DMS153 treated with DMSO at 0.1 percent for 48 hours (cell line): ENCODE measurements at regions not wholly inside any gene's neighbourhood (a gene's known extent, or its start where the extent isn't known, plus 50 kb on each side); places are given as distances from the start of the nearest gene placed in this dataset.

Experiments
- DNase-seq: peaks from one replicate; lab custom pipeline; 2025; ENCODE audit not compliant: unreplicated experiment; lab: John Stamatoyannopoulos, UW

DNA sequence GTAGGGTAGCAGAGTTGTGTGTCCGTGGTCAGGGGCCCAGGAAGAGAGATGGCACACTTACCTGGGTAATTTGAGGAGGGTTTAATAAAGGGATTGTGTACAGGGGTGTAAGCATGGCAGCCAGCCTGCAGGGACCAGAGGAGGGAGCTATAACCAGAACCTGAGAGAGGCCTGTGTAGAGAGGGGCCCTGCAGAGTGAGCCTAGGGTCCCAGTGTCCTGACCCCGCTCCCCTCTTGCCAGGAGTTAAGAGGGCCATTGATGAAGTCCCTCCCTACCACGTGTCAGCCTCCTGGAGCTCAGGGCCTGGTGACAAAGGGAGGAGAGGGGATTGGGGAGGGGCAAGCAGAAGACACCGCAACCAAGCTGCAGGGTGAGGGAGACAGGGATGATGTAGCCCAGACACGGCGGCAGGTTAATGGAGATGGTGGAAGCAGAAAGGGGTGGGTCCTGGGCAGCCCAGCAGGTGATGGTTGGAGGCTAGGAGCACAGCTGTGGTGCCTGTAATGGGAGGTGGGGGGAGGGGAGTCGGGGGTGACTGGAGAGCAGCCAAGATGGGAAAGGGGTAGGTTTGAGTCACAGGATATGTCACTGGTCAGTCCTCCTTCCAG lies 165.4 kb upstream of the TOPAZ1 start:
- no peak for DNase-seq

GRCh38 chr3:44077267-44077666 lies 164.4 kb upstream of the TOPAZ1 start:
- DNase-seq = peak; percentile 22

GRCh38 chr3:44078863-44079262 lies 162.8 kb upstream of the TOPAZ1 start:
- DNase-seq = no peak

DNA sequence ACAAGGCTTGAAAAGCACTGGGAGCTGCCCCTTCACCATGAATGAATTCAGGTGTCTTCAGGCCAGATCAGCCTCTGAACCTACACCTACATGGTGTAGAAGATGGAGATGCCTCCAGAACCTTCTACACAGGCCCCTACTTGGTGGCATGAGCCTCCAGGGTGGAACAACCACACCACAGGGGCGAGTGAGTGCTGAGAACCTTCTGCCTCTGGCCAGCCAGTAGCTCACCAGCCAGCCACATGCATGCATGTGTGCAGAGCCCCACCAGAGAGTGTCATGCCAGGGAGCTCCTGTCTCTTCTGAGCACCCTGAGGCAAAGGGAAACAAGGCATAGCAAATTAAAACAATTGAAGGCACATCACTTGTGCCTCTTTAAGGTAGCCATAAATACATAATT lies 161.8 kb upstream of the TOPAZ1 start:
- DNase-seq = no peak

DNA sequence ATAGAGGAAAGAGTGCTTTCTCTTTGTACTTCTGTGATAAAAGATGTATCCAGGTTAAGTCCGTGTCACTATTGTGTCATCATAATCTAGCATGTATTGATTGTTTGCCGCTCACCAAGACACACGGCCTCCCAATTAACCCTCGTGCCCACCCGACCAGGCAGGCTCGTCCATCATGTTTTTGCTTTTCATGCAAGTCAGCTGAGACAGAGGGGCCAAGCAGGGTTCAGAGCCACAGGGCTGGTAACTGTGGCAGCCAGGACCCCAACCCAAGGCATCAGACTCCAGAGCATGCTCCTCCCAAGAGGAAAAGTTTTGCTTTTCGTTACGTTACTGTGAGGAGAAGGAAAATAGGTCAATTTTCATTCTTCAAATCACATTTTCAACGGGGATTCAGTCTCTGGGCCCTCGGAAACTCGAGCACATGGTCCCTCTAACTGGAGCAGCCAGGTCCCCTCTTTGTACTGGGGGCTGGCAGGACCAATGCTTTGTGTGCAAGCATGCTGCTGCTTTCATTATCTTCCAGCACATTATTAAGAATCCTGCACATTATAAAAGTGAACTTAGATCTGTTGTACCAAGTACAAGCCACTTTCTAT lies 161.1 kb upstream of the TOPAZ1 start:
- no peak for DNase-seq

DNA sequence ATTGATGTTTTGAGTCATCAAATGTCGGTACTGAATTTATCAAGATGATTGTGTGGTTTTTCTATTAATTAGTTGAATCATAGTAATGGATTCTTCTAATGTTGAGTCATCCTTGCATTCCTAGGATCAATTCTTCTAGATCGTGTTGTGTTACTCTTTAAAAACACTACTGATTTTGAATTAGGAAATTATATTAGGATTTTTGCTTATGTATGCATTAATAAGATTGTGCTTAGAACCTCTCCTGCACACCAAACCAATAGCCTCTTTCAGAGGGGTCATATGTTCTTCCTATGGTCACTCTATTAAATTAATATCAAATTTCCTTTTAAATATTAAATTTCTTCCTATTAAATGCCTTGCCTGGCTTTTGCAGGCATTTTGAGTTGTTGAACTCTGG lies 151.7 kb upstream of the TOPAZ1 start:
- DNase-seq = no peak

DNA sequence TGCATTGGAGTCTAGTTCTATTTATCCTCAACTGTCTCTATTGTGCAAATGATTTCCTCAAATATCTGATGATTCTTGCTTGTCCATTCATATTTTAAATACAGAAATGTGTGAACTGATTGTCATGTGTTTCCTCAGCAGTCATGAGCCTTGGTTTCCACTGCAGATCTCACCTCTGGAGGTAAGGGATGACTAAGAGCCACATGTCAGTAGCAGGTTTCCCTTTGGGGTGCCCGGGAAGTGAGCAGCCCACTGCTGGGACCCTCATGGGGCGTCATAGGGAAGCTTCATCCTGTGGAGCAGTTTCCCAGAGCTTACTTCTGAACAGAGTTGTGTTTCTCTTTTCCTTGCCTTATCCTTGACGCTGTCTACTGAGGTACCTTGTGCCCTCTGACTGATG lies 149.2 kb upstream of the TOPAZ1 start:
- no peak for DNase-seq

DNA sequence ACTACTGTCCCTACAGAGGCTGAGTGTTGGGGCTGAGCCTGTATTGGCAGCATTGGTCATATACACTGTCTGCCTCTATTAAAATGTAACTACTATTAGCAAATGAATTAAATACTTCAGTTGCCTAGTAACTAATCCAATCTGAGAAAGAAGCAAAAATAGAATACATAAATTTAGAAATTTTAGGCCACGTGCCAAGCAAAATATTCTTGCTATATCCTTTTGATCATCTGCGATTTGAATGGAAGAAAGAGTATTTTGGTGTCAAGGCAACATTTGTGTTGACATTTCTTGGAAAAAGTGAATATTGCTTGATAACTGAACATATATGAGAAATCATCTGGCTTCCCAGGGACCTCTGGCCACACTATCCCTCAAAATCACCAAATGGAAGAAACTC lies 148.2 kb upstream of the TOPAZ1 start:
- no peak for DNase-seq

DNA sequence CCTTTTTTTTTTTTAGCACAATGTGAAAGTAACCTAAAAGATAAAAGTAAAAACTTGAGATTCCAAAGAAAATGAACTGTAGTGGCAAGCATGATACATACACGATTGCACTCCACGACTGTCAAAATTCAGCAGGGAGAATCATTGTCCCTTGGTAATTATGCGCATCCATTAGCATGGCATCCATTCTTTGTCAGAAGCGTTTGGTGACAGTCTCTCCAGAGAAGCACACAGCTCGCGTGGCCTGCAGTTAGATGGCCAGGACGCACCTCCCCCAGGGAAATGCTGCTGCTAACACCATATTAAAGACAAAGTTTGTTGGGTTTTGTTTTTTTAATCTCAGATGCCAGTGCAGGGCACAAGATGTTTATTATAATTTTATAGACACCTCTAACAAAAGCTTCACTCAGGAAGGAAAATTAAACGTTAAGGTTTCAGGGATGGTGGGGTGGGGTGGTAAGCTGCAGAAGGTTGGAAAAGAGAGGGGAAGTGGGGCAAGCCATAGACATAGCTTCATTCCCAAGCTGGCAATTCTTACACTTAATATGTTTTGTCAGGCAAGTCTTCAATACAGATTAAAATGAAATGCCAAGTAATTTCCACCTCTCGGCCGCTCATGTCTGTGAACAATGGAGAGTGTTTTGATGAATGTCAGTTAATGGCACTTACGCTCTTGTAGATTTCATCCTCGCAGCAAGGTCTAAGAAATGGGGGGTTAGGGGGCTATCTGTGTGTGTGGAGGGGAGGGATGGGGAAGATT lies 142.8 kb upstream of the TOPAZ1 start:
- DNase-seq = no peak

DNA sequence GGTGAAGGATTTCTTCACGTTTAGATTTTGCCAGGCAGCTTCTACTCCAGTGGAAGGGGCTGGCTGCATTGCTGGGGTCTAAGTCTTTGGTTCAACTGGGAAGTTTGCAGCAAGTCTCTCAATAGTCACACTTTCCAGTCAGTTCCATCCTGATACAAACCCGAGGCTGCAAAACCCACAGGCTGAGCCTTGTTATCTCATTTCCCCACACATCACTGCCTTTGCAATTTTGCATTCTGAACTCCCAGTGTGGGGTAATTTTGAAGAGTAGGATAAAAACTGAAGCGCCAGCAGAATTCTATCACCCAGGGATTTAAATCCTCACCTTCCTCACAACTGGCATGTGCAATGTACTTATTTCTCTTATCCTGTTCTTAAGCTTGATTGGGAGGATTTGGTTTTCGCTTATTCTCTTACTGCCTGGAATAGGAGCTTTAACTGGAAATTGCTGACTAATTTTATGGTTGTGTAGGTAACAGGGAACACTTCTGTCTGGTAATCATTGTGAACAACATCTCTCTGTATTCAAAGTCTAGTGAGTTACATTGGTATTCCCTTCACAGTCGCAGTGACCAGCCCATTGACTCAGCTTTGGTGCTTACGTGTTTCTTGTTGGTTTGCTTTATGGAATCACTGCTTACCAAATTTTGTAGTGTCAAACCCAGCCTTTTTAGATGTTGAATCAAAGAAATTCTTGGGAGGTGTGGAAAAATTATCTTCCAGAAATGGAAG lies 142.0 kb upstream of the TOPAZ1 start:
- DNase-seq = no peak

- no peak for DNase-seq
These were observed 141.4 kb upstream of the TOPAZ1 start for GRCh38 chr3:44100298-44100695.

GRCh38 chr3:44104043-44104442 lies 137.6 kb upstream of the TOPAZ1 start:
- no peak for DNase-seq

DNA sequence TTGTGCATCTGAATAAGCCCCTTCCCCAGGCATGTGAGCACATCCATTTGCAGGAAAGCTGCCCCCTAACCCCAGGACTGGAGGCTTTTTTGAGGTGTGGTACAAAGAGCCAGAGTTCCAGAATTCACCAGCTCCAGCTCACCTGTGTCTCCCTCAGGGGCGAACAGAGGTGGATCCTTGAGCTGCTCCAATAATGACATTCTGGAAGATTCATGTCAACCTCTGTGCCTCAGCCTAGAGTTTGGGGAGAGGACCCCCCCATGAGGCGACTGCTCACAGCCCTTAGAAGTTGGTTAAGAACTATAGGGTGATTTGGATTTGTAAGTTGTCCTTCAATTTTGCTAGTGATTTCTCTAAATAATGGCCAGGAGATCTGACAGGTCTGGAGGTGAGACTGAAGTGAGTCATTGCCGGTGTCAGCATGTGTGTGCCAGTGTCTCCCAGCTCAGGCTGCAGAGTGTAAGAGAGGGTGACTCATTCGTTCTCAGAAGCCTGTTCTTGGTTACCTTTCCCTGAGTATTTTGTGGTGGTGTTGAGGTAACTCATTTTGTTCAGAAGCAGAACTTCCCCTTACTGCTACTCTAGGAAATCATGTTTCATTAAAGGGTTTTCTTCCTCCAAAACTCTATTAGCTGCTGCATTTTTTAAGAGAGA lies 136.9 kb upstream of the TOPAZ1 start:
- DNase-seq = no peak

GRCh38 chr3:44105571-44105970 lies 136.1 kb upstream of the TOPAZ1 start:
- no peak for DNase-seq

GRCh38 chr3:44106756-44107155 lies 134.9 kb upstream of the TOPAZ1 start:
- no peak for DNase-seq

DNA sequence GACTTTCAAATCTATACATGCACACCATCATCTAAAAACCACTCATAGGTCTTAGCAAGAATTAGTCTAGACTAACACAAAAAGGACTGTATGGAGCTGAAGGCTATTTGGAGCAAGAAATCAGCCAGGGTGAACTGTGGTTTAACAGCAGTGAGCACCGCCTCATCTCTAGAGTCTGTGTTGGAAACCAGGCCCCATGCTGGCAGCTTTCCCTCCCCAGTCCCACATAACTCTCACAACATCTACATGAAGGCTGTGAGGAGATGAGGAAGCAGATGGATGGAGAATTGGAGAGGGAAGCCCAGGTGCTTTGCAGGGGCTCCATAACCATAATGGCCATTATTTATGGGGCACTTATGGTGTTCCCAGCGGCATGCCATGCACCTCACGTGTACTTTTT lies 133.2 kb upstream of the TOPAZ1 start:
- no peak for DNase-seq

- DNase-seq = no peak
These were observed 131.8 kb upstream of the TOPAZ1 start for GRCh38 chr3:44109771-44110361.

DNA sequence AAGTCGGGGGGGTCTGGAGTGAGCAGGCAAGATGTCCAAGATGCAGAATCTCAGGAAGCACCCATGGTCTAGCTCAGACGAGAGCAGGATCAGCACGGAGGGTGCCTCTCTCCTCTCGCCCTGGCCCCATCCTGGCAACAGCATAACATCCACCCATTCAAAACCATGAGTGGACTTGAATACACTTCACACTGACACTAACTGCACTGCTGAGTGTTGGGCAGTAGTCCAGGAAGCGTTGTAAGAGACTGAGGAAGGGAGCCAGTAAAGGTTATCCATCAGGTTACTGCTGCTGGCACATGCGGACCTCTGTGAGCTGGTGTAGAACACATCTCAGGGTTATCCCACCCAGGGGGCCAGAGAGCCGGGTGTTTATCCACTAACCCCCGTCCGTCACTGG lies 131.0 kb upstream of the TOPAZ1 start:
- DNase-seq = no peak

GRCh38 chr3:44111482-44111881 lies 130.2 kb upstream of the TOPAZ1 start:
- DNase-seq = no peak

- no peak for DNase-seq
These were observed 127.5 kb upstream of the TOPAZ1 start for GRCh38 chr3:44114142-44114541.

DNA sequence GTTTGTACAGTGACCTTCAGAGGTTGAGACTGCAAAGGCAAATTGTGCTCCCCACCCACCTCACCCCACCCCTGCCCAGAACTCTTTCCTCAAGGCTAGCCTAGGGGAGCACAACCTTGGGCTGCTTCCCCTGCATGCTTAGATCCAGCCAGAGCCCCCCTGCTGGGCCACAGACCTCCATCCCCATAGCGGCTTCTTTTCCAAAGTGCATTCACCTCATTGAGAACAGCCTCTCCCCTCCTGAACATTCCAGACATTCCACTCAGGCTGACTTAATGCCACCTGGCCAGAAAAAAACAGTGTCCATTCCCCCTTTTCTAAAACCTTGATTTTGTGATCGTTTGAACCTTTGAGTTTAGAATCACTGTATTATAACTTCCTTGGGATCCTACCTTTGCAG lies 124.4 kb upstream of the TOPAZ1 start:
- DNase-seq = no peak
